Stimulated activated CD8-positive, alpha-beta memory T cell treated with anti-CD3 and anti-CD28 coated beads, Interleukin-4, amount 100 ng/mL, for 4 hours (primary cell): ENCODE measurements at regions not wholly inside any gene's neighbourhood (a gene's known extent, or its start where the extent isn't known, plus 50 kb on each side); places are given as distances from the start of the nearest gene placed in this dataset.

ENCODE experiments used
- DNase-seq, 2 donors: peaks; one replicate each; pipeline ENCODE4 v3.0.0-alpha.2; 2020; ENCODE audit warnings: low read depth in 2 of 2, low spot score in 1 of 2

DNA sequence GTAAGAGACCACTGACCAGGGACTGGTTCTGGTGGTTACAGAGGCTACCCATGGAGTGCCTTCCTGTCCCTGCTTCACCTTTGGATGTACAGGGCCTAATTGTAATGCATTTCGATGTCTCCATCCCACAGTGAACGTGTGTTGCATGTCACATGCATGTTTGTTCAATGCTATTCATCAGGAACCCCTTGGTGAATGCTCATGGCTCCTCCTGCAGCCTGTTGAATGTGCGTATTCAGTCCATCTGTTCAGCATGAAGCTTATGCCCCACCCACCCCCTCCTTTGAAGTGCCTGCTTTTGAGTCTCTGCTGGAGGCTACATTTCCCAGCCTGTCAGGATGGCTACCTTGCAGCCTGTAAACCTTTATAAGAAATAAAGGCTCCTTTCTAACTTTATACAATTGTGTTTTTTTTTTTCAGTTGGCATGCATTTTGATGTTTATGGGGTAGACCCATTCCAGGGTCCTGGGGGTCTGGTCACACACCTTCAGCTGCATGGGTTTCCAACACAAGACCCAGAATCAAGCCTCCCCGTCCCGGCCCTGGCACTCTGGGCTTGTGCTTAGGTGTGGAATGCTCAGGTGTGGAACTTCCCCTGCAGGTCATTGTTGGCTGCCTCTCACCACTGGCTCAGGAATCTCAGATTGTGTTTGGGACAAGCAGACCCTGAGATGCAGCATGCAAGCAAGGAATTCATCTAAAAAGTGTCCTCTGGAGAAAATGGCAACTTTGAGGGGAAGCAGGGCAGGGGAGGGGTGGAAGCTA, 238.8 kb upstream of the HDAC4 start:
- DNase-seq: no peak

DNA sequence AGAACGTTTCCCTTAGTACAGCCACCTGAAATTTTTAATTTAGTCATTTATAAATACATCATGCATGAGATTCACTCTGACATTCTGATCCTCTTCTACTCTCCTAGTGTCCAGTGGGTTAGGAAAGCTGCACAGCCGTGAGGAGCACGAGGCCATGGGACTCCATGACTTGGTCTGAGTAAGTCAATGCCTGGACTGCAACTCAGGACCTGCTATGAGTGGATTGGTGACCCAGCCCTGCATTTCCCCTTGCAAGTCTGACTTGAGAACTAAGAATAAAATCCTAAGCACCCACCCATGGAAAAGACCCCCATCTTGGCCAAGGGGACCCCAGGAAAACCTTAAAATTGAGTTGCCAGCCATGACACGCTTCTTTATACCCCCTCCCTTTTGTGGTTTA, 237.6 kb upstream of the HDAC4 start:
- no peak for DNase-seq

DNA sequence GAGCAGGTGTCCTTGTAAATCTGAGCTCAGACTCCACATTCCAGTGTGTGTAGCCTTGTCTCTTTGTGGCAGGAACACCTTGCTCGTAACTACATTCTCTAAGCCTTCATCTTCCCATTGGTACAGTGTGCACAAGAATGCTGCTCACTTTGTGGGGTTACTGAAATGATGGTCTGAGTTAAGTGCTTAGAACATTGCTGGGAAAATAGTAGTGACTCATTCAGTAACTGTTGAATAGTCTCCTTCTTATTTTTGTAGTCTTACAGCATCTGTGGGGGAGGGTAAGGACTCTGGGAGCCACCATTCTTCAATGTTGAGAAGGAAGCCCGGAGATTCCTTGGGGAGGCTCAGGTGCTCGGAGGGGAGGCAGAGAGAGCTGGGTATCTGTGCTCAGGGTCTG, 236.0 kb upstream of the HDAC4 start:
- no peak for DNase-seq

DNA sequence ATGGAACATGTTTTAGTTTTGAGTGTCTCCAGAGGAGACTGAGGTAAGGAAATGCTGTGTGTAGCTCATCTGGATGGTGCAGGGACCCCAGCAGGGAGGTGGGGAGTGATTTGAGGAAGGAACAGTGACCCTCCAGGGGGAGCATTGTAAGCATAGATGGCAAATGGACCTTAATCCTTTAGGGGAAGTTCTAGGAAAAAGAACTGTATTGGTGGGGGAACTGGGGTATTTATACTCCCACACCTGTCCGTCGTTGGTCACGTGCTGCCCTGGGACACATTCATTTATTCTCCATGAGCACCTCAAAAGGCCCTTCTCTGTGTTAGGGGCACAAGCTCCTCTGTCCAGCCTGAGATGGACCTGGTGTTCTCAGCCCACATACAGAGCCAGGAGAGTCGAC, 233.9 kb upstream of the HDAC4 start:
- DNase-seq: no peak

DNA sequence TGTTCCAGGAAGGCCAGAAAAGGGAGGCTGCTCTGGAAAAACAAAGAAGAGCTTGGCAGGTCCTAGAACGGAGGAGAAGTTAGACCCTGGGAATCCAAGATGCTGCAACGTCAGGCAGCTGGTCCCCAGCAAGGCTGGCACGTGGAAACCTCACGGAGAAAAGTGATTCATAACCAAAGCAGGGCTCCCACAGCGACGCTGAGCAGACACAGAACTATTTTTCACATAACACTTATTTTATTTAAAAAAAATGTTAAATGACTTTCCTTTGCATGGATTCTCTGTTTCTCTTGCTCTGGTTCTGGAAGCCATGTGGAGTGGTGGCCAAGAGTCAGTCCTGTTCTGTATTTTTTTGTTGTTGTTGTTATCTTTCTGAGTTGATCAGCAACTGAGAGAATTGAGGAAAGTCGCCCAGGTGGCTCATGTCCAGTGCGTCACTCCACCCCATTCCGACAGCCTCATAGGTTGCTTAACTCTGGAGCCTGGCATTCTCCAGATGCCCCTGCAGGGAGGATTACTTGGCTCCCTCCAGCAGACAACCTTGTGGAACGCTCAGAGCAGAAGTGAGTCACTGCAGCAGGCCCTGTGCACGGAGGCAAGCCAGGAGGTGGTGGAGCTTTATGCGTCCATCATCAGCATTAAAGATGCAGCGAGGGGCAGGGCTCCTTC, 229.9 kb upstream of the HDAC4 start:
- no peak for DNase-seq

DNA sequence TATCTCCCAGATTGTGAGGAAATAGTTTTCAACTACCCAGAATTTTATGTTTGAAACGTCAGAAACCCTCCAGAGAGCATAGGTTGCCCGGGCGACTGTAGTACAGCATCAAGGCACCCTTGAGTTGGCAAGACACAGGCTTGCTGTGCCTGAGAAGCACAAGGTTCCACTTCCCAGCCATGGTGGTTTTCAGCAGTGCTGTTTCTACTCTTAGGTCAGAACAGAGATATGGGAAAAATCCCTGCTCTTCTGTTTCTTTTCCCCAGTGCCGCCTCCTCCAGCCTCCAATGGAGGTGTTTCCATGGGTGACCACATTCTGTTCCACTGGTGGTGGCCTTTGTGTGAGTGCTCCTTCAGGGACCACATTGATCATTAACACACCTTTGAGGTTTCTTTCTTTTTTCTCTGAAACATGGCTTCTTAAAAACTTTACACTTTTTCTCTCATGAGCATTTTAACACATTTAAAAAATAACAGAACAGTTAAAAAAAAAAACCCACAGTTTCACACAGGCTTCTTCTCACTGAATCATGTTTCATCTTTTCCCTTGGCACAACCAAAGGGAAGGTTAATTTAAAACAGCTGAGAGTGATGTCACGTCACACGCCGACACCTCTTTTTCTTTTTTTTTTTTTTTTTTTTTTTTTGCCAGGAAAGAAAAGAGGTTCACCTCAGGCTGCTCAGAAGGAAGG, 229.3 kb upstream of the HDAC4 start:
- DNase-seq: no peak

DNA sequence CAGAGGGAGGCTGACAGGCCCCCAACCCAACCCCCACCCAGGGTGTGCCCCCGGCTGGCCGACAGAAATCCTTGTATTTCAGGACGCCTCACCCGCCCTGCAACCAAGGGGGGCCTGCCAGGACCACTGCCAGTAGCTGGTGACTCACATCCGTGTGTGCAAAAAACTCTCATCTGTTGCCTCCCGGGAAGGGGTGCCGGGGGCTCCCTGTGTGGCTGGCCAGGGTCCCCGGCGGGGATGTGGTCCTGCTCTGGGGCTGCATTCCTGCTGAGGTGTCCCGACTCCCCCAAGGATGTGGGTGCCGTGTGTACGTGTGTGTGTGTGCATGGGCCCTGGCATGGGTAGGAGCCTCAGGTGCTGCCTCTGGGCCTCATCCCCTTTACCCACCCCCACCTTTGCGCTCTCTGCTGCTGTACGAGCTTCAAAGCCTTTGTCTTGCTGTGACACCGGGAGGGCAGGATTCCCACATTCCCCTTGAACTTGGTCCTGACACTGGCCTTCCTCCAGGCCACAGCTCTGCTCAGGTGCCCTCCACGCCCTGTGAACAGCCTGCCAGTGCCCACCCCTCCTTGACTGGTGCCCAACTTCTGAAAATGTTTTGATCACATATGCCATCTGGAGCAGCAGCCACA, 226.3 kb upstream of the HDAC4 start:
- no peak for DNase-seq

DNA sequence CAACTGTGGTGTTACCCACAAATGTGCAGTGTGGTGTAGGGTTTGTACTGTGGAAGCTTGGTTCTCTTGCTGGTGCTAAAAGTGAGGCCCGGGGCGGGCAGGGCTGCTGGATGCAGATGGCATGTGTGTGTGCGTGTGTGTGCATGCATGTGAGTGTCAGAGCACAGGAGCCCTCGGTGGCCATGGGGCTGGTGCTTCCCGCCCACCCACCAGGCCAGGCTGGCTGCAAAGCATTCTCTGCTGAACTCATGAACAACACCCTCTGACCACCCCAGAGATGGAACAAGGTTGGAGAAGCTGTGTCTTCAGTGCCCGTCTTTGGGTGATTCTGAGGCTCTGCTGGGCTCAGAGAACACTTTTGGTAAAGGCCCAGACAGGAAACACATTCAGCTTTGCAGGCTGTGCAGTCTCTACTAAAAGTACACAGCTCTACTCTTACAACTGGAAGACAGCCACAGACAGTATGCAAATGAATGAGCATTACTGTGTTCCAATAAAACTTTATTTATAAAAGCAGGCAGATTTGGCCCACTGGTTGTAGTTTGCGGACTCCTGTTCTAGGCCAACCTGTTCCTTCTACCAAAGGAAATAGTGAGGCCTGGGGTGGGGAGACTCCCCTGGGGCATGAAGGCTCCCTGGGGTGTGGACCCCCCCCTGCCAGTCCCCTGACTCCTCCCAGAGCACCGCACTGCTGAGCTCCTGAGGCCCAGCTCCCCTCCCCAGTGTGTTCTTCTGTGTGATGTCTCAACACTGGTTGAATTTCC, 225.3 kb upstream of the HDAC4 start:
- no peak for DNase-seq

DNA sequence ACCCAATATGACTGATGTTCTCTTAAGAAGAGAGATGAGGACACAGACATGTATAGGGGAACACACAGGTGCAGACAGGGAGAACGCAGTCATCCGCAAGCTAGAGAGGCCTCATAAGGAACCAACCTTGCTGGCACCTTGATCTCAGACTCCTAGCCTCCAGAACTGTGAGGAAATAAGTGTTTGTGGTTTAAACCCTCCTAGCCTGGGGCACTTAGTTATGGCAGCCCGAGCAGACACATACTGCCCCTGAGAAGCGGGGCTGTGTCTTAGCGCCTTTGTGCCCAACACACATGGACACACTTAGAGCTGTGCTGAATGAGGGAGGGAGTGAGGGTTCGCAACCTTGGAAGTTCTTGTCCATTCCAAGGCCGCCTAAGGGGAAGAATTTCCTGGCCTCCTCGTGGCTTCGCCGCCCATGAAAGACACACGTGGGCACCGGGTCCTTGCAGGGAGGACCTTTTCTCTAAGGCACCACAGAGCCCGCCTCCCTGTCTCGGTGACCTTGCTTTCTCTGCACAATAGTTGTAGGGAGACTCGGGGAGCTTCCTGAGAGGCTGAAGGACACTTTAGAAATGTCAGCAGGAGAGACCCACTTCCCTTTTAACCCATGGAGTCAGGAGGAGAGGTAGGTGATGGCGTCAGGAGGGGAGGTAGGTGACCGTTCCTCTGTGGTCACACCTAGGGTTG, 224.5 kb upstream of the HDAC4 start:
- no peak for DNase-seq

DNA sequence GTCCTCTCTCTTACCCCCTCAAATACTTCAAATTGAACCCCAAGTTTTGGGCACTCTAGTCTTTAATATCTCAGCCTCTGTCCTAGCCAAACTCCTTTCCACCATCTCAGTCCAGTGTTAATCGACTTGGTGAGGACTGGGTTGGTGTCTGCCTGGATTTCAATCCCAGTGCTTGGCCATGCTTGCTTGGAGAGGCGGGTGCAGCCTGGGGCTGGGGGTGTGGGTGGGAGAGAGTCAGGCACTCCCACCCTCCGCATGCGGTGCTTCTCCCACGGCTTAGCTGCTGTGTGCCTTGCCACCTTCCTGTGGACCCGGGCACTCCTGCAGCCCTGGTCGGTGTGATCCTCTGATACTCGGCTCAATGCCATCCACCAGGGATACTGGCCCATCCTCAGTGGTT, 220.8 kb upstream of the HDAC4 start:
- no peak for DNase-seq

DNA sequence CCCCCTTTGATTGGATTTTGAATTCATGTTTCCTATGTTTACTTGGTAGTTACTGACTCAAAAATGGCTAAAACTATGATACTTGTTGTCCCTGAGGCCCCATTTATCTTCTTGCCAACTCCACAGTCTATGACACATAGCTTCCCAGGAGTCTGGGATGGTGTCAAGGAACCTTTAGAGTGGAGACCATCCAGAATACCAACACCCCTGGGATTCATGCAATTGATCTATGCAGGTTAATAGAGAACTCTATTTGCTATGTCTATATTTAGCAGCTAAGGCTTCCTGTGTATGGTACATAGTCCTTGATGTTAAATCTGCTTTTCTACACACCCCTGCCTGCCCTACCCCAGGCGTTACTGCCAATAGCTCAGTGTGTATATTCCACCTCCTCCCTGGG, 218.5 kb upstream of the HDAC4 start:
- DNase-seq: no peak

DNA sequence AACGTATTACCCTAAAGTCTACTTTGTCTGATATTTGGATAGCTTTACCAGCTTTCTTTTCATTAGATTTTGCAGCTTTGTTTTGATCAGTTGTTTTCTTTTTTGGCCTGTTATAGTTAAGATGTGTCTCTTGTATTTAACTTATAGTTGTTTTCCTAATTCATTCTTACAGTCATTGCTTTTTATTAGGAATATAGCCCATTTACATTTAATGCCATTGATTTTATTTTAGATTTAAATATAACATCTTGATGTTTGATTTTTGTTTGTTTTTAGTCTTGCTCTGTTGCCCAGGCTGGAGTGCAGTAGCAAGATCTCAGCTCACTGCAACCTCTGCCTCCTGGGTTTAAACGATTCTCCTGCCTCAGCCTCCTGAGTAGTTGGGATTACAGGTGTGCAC, 215.9 kb upstream of the HDAC4 start:
- DNase-seq: no peak

DNA sequence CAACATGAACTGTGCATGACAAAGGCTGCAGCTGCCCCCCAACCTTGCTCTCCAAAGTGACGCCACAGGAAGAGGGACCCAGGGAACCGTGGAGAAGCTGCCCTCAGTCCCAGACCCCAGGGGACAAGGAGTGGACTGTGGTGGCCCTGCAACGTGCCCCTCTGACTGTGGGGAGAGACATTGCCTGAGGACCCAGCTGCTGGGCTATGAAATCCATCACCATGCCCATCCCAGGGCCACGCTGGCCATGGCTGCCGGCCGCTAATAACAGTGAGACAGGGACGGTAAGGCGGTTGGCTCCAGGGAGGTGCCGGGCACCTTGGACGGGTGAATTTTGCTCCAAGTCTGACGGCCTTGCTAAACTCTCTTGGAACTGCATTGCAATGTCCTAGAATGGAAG, 211.3 kb upstream of the HDAC4 start:
- no peak for DNase-seq

DNA sequence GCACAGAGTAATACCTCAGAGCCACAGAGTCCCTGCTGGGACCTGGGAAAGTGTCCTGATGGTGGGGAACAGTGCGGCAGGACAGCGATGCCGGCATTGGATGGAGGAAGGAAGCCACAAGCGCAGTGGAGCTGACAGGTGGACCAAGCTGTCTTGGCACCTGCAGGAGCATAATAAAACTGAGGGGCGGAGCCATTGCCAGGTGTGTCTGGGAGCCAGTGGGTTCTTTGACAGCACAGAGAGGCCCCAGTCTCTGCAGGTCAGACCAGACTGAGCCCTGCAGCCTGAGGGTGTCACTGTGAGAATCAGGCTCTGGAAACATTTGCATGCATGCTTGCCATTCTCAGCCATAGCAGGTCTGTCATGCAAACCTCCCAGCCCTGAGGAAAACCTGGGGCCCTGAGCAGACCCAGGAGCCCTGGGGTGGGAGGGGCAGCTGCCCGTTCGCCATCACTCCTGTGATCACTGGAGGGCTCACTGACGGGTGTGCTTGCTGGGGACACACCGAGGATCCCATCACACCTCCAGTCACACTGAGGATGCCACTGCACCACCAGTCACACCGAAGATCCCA, 210.5 kb upstream of the HDAC4 start:
- no peak for DNase-seq

DNA sequence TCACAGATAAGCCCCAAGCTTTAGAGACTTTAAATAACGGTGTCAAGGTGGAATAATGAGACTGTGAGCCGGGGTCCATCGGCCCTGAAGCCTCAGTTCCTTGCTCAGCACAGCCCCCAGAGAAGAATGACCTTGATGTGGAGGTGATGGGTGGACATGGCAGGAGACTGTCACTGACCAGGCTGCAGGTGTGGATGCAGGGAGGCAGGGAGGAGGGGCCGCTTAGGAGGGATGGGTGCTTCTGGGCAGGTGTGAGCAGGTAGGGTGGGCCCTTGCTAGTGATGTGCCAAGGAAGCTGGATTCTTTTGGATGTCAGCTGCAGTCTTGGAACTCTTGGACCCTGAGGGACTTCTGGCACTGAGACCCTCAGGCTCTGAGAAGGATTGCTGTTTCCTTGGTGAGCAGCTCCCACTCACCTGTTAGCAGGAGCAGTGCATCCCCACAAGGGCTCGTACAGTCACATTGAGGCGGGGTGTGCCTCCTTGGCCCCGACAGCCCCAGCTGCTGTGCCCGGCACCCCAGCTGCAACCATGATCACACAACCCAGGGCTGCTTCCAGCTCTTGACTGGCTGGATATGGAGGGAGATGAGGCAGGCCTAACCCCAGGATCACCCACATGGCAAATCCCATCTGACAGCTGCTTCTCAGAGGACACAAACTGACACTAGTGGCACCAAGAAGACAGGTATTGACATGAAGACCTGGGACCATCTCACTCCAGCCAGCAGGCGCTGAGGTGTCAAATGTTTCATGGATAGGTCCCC, 209.8 kb upstream of the HDAC4 start:
- DNase-seq: no peak

DNA sequence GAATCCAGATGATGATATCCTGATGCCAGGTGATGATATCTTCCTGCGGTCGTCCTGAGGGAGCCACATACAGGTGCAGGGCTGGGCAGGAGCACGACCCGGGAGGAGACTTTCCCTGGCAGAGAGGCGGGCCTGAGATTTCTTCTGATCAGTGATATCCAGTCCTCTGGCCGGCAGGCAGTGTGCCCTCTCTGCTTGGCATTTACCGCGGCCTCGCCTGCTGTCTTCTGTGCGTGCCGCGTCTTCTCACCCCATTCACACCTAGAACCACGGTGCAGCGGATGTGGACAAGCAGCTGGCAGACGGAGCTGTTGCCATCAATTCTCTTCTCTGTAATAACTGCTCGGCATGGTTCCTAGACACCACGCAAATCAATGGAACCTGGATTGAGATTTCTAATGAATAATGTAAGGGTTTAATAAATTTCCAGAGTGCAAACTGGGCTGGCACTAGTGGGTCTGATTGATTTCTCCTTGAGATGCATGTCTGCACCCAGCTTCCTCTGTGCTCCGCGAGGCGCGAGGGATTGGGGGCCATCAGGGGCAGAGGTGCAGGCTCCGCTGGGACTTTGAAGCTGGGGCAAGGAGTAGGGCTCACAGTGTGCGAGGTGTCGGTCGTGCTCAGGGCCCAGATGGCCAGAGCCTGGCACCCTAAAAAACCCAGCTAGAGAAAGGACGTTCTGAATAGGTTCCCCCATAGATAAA, 208.9 kb upstream of the HDAC4 start:
- no peak for DNase-seq

DNA sequence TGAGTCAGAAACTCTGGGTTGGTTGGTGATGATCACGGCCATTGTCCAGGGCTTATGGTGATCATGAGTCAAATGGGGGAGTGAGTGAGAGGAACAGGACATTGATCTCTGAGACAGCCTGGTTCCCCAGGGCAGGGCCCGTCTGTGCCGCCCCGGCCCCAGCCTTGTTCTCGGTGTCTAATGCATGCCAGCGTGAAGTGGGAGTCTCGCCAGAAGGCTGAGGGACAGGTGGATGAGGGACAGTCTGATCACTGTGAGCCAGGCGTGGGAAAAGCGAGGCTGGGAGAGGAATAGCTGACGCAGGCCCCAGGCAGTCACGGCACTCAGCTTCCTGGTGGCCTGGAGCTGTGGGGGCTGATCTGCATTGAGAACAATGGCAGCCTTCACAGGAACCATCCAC, 208.3 kb upstream of the HDAC4 start:
- no peak for DNase-seq

DNA sequence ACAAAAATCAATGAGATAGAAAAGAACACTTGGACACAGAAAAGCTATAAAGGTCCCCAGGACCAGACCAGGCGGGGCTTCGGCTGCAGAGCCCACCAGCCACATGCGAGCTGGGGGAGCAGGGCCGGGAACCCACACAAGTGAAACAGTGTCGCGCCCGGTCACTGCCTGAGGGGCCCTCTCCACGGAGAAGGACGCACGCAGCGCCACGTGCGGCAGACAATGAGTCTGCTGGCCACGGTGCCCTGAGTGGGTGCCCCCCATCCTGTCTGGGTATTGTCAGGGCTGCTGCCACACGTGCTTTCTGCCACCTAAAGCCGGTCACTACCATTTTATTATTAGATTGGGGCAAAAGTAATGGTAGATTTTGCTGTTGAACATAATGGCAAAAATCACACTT, 207.9 kb upstream of the HDAC4 start:
- DNase-seq: no peak

DNA sequence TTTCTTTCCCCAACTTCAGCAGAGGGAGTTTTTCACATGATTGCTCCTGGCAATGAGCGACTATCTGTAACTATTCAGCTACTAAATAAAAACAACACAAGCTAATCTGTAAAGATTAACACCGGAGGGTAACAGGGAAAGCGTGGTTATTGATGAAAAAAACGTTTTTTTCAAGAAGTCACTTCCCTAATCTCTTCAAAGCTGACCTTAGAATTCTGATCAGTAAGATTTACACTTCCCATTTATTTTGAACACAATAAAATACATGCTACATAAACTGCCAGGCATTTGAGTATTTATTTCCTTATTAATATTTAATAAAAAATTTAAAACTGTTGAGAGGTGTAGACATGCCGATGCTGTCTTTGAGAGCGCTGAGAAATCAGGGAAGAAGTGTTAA, 207.4 kb upstream of the HDAC4 start:
- no peak for DNase-seq
